ENCODE measurements at regions not wholly inside any gene's neighbourhood (a gene's known extent, or its start where the extent isn't known, plus 50 kb on each side); places are given as distances from the start of the nearest gene placed in this dataset.

DNA sequence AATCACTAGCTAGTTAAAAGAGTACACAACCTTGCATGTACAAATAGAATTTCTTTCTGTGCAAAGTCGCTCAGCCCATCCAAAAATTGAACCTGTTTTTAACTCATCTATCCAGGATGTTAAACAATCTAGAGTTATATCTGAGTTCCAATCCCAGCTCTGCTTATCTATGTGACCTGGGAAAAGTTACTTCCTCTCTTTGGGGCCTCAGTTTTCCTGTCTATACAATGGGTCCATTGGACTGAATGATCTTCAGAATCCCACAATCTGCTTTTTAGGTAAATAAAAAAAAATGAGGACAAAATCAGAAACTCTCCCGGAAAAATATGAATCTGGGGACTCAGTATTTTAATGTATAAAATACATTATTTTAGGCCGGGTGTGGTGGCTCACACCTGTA is 389.5 kb upstream of the PROX1 start:
- H4K5ac ChIP-seq (ENCODE audit: low read depth, low read length) = no peak overlapping the region
- H3K4me3 ChIP-seq (ENCODE audit: insufficient read depth, low read depth, low read length) = no peak overlapping the region
- in situ Hi-C loops (cut with MboI; ENCODE audit: low sequenced_read_pairs) (no loop called here), dilution Hi-C loops (cut with HindIII; ENCODE audit: low sequenced_read_pairs, unreplicated experiment) (no loop called here), intact Hi-C loops (cut with micrococcal nuclease) (no loop called here)
- H3K4me1 ChIP-seq (ENCODE audit: control insufficient read depth, insufficient read depth, low read length) = no peaks in the 10 kb centered on the region
- H4K8ac ChIP-seq (ENCODE audit: low read depth in 2 of 2, low read length in 2 of 2) = no peak overlapping the region
- no peak overlapping the region for H3K4me2 ChIP-seq (ENCODE audit: low read depth, low read length)
- no peaks in the 10 kb centered on the region for H4K20me1 ChIP-seq (ENCODE audit: insufficient read depth, low read length)
- H2BK120ac ChIP-seq (ENCODE audit: low read depth, low read length) = no peak overlapping the region
- no peak overlapping the region for H3K18ac ChIP-seq (ENCODE audit: low read depth, low read length)
- H4K91ac ChIP-seq (ENCODE audit: insufficient read depth, low read depth, low read length) = no peak overlapping the region
- DNase-seq (no peak), ATAC-seq (ENCODE audit: low read depth) (no peak)
- H2BK20ac ChIP-seq (ENCODE audit: low read depth, low read length) = no peak overlapping the region
- no peak overlapping the region for H3K14ac ChIP-seq (replicated peaks; ENCODE audit: low read depth, low read length)
- ChIA-PET CTCF (no interaction called here), POLR2A (ENCODE audit: unreplicated experiment) (no interaction called here)
- no CpG with 5 or more reads among the region's 3 CpGs for WGBS, 2 experiments (ENCODE audit: extremely low coverage in 2 of 2, insufficient read length in 1 of 2)
- H3K27ac ChIP-seq (ENCODE audit: insufficient read depth, low read length) = no peak overlapping the region
- no peaks in the 10 kb centered on the region for H3K36me3 ChIP-seq (ENCODE audit: control insufficient read depth, insufficient read depth, low read length)
- H2AK5ac ChIP-seq (ENCODE audit: low read depth, low read length) = no peak overlapping the region
- H3K23ac ChIP-seq (ENCODE audit: low read depth, low read length) = no peak overlapping the region
- no peak overlapping the region for H3K56ac ChIP-seq (ENCODE audit: extremely low read depth, insufficient read depth, low read length)
- H2AFZ ChIP-seq (replicated peaks; ENCODE audit: low read length, poor library complexity) = no peak overlapping the region
- H2BK5ac ChIP-seq (ENCODE audit: low read depth, low read length, poor library complexity, severe bottlenecking) = no peak overlapping the region
- no peak overlapping the region for H2AK9ac ChIP-seq (replicated peaks; ENCODE audit: low read depth, low read length, poor library complexity)
- no peaks in the 10 kb centered on the region for H3K9me1 ChIP-seq (ENCODE audit: insufficient read depth, low read length)
- H2BK15ac ChIP-seq (ENCODE audit: low read depth, low read length) = no peak overlapping the region
- no peak for TF ChIP-seq CHD1 (IDR thresholded peaks at IDR 0.05; ENCODE audit: low read depth, low read length)
- no peak for TF ChIP-seq RAD21 (IDR thresholded peaks at IDR 0.05; ENCODE audit: low read length)
- no peak for TF ChIP-seq RCOR1 (IDR thresholded peaks at IDR 0.05; ENCODE audit: insufficient replicate concordance, low read length)
- TF ChIP-seq FOS (IDR thresholded peaks at IDR 0.05; ENCODE audit: low read depth, low read length) = no peak
- TF ChIP-seq CEBPB (IDR thresholded peaks at IDR 0.05; ENCODE audit: low read depth, low read length) = no peak
- TF ChIP-seq SMC3 (IDR thresholded peaks at IDR 0.05; ENCODE audit: low read depth, low read length) = no peak
- TF ChIP-seq NFE2L2 (IDR thresholded peaks at IDR 0.05; ENCODE audit: low read depth, low read length) = no peak
- TF ChIP-seq USF2 (IDR thresholded peaks at IDR 0.05; ENCODE audit: low read depth, low read length) = no peak
- no peak overlapping the region for H3K4ac ChIP-seq (ENCODE audit: low read depth, low read length)
- BruUV-seq (replicated peaks) = no TSS peak
- H3K27me3 ChIP-seq (ENCODE audit: control insufficient read depth, insufficient read depth, low read length) = no peaks in the 10 kb centered on the region
- peaks cover 18% of the 10 kb centered on the region for H3K9me3 ChIP-seq (ENCODE audit: control insufficient read depth, insufficient read depth, low read length)
- no peak overlapping the region for H3K9ac ChIP-seq (ENCODE audit: low read depth, low read length)
- H3K79me1 ChIP-seq (ENCODE audit: low read depth in 1 of 2, low read length in 2 of 2) = no peaks in the 10 kb centered on the region

Data from IMR-90 (cell line).